Activated CD4-positive, alpha-beta T cell treated with anti-CD3 and anti-CD28 coated beads, Interleukin-2, amount 10 ng/mL, durations not matched to agents 24 days and 14 days (primary cell): ENCODE measurements at regions not wholly inside any gene's neighbourhood (a gene's known extent, or its start where the extent isn't known, plus 50 kb on each side); places are given as distances from the start of the nearest gene placed in this dataset.

Source experiments
- DNase-seq: peaks from one replicate; pipeline ENCODE4 v3.0.0; 2022
- H3K27ac Mint-ChIP-seq: one replicate; pipeline ENCODE4 v1.8.0; 2022; ENCODE audit warnings: mild to moderate bottlenecking, mixed read lengths
- H3K27me3 Mint-ChIP-seq: one replicate; pipeline ENCODE4 v1.8.0; 2022; ENCODE audit warnings: mixed read lengths
- H3K36me3 Mint-ChIP-seq: one replicate; pipeline ENCODE4 v1.8.0; 2022; ENCODE audit warnings: low read depth, mild to moderate bottlenecking, mixed read lengths
- H3K4me1 Mint-ChIP-seq: one replicate; pipeline ENCODE4 v1.8.0; 2021; ENCODE audit warnings: mixed read lengths
- H3K4me3 Mint-ChIP-seq: one replicate; pipeline ENCODE4 v1.8.0; 2022; ENCODE audit warnings: mild to moderate bottlenecking, moderate library complexity, mixed read lengths
- H3K9me3 Mint-ChIP-seq: one replicate; pipeline ENCODE4 v1.8.0; 2021; ENCODE audit warnings: mixed read lengths
- intact Hi-C: fragments of 100-400 bp; cut with micrococcal nuclease; formaldehyde crosslinking; loops from one replicate; pipeline ENCODE4 v1.15.1; 2023

DNA sequence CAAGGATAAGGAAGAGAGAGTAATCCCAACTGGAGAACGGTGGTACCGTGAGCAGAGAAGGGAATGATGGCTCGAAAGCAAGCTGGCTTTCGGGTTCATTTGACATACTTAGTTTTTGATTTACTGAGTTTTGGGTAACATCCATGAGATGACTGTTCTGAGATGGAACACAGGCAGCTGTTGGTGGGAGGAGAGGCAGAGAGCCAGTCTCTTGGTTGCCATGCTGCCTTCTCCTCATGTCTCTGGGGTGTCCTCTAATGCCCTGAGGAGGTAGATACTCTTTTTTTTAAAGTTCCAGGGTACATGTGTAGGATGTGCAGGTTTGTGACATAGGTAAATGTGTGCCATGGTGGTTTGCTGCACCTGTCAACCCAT is 76.4 kb upstream of the NRP1 start:
- DNase-seq = no peak
- Mint-ChIP-seq H3K27me3 (peaks cover 34% of the 10 kb centered on the region), H3K9me3 (no peaks in the 10 kb centered on the region), H3K36me3 (no peaks in the 10 kb centered on the region), H3K27ac (no peak overlapping the region), H3K4me1 (no peaks in the 10 kb centered on the region), H3K4me3 (no peak overlapping the region)
- intact Hi-C loops = no loop called here

GRCh38 chr10:33410096-33410859 is 75.8 kb upstream of the NRP1 start:
- Mint-ChIP-seq H3K9me3 (no peaks in the 10 kb centered on the region), H3K27me3 (peaks cover 33% of the 10 kb centered on the region), H3K4me3 (no peak overlapping the region), H3K36me3 (no peaks in the 10 kb centered on the region), H3K4me1 (no peaks in the 10 kb centered on the region), H3K27ac (no peak overlapping the region)
- intact Hi-C loops = no loop called here
- DNase-seq = no peak

GRCh38 chr10:33406596-33406995 is 72.1 kb upstream of the NRP1 start:
- intact Hi-C loops = no loop called here
- no peak overlapping the region for H3K4me3 Mint-ChIP-seq

GRCh38 chr10:33402220-33403073 is 68.0 kb upstream of the NRP1 start:
- DNase-seq = no peak
- no peak overlapping the region for H3K27ac Mint-ChIP-seq
- intact Hi-C loops = no loop called here
- no peak overlapping the region for H3K4me3 Mint-ChIP-seq
- no peaks in the 10 kb centered on the region for H3K4me1 Mint-ChIP-seq
- no peaks in the 10 kb centered on the region for H3K9me3 Mint-ChIP-seq
- H3K36me3 Mint-ChIP-seq = no peaks in the 10 kb centered on the region
- peaks cover 5% of the 10 kb centered on the region for H3K27me3 Mint-ChIP-seq

More at GRCh38 chr10:33406596-33406995, 72.1 kb upstream of the NRP1 start:
- H3K27me3 Mint-ChIP-seq = peaks cover 16% of the 10 kb centered on the region
- H3K4me1 Mint-ChIP-seq = no peaks in the 10 kb centered on the region
- no peaks in the 10 kb centered on the region for H3K36me3 Mint-ChIP-seq
- no peaks in the 10 kb centered on the region for H3K9me3 Mint-ChIP-seq
- H3K27ac Mint-ChIP-seq = no peak overlapping the region
- DNase-seq = no peak

DNA sequence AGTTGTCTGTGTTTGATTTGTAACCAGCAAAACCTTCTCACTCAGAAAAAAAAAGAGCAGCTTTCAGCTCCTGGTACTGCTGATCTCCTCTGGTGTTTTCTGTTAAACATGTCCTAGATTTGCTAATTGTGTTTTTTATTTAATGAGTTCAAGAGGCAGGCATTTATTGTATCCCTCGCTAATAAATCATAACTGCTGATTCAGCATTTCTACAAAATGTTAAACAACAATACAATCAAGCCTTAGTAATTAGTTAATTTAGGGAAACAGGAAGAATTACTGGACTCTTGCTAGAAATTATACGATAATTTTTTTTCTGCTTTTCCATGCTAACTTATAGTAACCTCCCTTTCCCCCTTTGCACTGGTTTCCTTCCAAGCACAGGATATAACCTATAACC is 66.8 kb upstream of the NRP1 start:
- intact Hi-C loops = no loop called here
- Mint-ChIP-seq H3K27ac (no peak overlapping the region), H3K4me3 (no peak overlapping the region), H3K4me1 (no peaks in the 10 kb centered on the region), H3K27me3 (no peaks in the 10 kb centered on the region), H3K9me3 (no peaks in the 10 kb centered on the region), H3K36me3 (no peaks in the 10 kb centered on the region)
- no peak for DNase-seq

- intact Hi-C loops = no loop called here
- Mint-ChIP-seq H3K9me3 (no peaks in the 10 kb centered on the region), H3K36me3 (no peaks in the 10 kb centered on the region), H3K27me3 (no peaks in the 10 kb centered on the region), H3K4me1 (no peaks in the 10 kb centered on the region), H3K4me3 (no peak overlapping the region), H3K27ac (no peak overlapping the region)
- no peak for DNase-seq
Measured at GRCh38 chr10:33398796-33399195, 64.3 kb upstream of the NRP1 start.

GRCh38 chr10:33396938-33397337 is 62.5 kb upstream of the NRP1 start:
- Mint-ChIP-seq H3K27me3 (no peaks in the 10 kb centered on the region), H3K4me1 (no peaks in the 10 kb centered on the region), H3K36me3 (no peaks in the 10 kb centered on the region), H3K9me3 (no peaks in the 10 kb centered on the region), H3K4me3 (no peak overlapping the region), H3K27ac (no peak overlapping the region)
- intact Hi-C loops = no loop called here
- no peak for DNase-seq

GRCh38 chr10:33396279-33396678 is 61.8 kb upstream of the NRP1 start:
- intact Hi-C loops = no loop called here
- H3K4me3 Mint-ChIP-seq = no peak overlapping the region
- peaks cover 2% of the 10 kb centered on the region for H3K27me3 Mint-ChIP-seq
- no peak for DNase-seq
- H3K4me1 Mint-ChIP-seq = no peaks in the 10 kb centered on the region
- no peak overlapping the region for H3K27ac Mint-ChIP-seq
- H3K9me3 Mint-ChIP-seq = no peaks in the 10 kb centered on the region
- no peaks in the 10 kb centered on the region for H3K36me3 Mint-ChIP-seq

GRCh38 chr10:33395201-33395600 is 60.7 kb upstream of the NRP1 start:
- intact Hi-C loops = no loop called here
- H3K4me3 Mint-ChIP-seq = no peak overlapping the region
- DNase-seq = no peak
- no peak overlapping the region for H3K27ac Mint-ChIP-seq
- H3K9me3 Mint-ChIP-seq = no peaks in the 10 kb centered on the region
- H3K4me1 Mint-ChIP-seq = no peaks in the 10 kb centered on the region
- no peaks in the 10 kb centered on the region for H3K36me3 Mint-ChIP-seq
- peaks cover 8% of the 10 kb centered on the region for H3K27me3 Mint-ChIP-seq

DNA sequence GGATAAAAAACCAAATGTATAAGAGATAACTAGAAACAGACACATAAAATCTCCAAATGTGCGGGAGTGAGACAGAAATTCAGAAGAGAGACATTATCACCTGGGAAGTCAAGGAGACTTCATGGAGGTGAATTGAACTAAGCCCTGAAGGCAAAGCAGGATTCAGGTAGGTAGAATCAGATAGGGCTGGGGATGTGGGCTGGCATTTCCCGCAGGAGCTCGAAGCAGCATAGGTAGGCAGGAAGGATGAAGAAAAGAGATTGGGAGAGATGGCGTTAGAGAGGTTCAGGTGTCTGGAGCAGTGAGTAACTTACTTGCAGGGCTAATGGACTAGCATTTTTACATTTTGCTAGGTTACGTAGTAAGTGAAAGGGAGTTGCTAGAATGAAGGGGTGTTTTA is 58.2 kb upstream of the NRP1 start:
- peaks cover 12% of the 10 kb centered on the region for H3K27me3 Mint-ChIP-seq
- H3K9me3 Mint-ChIP-seq = no peaks in the 10 kb centered on the region
- no peak overlapping the region for H3K4me3 Mint-ChIP-seq
- no peaks in the 10 kb centered on the region for H3K4me1 Mint-ChIP-seq
- no peak overlapping the region for H3K27ac Mint-ChIP-seq
- DNase-seq = no peak
- no peaks in the 10 kb centered on the region for H3K36me3 Mint-ChIP-seq
- intact Hi-C loops = no loop called here

DNA sequence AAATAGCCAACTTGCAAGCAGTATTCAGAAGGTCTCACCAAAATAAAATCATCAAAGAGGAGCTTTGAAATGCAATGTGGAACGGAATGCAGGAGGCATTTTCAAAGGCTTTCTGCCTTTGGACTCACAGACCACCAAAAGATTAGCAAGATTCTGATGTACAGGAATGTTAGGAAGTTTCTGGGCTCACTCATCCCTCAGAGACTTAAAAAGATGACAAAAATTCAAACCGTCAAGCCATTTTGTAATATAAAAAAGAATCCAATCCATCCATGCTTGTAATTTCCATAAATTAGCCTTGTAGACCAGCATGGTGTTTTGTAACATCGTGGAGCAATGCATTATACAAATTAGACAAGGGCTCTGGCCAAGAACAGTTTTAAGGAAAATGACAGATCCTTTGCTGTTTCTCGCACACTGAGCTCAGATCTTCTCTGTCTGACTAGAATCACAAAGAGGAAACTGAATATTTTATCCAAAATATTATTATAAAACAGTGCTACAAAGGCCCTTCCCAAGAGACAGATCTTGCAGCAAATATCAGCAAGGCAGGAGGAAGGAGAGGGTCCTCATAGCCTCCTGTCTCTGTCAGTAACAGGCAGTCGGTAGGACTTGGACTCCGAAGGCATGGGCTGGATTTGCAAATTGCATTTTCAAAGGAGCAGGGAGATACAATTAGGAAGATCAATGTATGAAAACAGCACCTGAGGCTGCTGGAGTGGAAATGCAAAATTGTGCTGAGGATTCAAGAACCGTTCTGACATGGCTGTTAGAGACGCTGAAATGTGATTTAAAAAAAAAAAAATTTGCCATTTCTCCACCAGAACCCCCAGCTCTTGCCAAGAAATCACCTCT is 57.4 kb upstream of the NRP1 start:
- DNase-seq = no peak
- intact Hi-C loops = no loop called here
- peaks cover 12% of the 10 kb centered on the region for H3K27me3 Mint-ChIP-seq
- peaks cover 3% of the 10 kb centered on the region for H3K9me3 Mint-ChIP-seq
- H3K4me1 Mint-ChIP-seq = no peaks in the 10 kb centered on the region
- H3K27ac Mint-ChIP-seq = no peak overlapping the region
- H3K36me3 Mint-ChIP-seq = no peaks in the 10 kb centered on the region
- no peak overlapping the region for H3K4me3 Mint-ChIP-seq

DNA sequence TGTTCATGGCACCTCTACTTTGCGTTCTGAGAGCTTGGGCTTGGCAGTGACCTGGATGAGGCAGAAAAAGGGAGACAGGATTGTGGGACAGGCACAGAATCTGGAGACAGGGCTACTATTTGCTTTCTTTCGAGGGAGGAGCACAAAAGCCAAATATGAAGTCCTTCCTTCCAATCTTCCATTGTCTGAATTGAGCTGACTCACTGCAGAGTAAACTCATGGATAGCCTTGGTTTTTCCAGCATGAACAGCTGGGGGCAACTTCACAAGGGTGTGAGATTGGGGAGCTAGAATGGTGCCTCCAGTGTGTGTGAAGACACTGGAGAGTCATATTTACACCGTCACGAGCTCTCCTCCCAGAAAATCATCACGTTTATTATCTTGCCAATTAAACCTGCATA is 55.6 kb upstream of the NRP1 start:
- DNase-seq = no peak
- Mint-ChIP-seq H3K9me3 (peaks cover 3% of the 10 kb centered on the region), H3K4me1 (no peaks in the 10 kb centered on the region), H3K27me3 (peaks cover 12% of the 10 kb centered on the region), H3K36me3 (no peaks in the 10 kb centered on the region), H3K4me3 (no peak overlapping the region), H3K27ac (no peak overlapping the region)
- intact Hi-C loops = no loop called here

- Mint-ChIP-seq H3K4me3 (no peak overlapping the region), H3K9me3 (peaks cover 3% of the 10 kb centered on the region), H3K27ac (no peak overlapping the region), H3K4me1 (no peaks in the 10 kb centered on the region), H3K36me3 (no peaks in the 10 kb centered on the region), H3K27me3 (peaks cover 12% of the 10 kb centered on the region)
- no peak for DNase-seq
- intact Hi-C loops = no loop called here
Measured at GRCh38 chr10:33388785-33389184, 54.3 kb upstream of the NRP1 start.

GRCh38 chr10:33388382-33388781 is 53.9 kb upstream of the NRP1 start:
- intact Hi-C loops = no loop called here
- no peak for DNase-seq
- H3K9me3 Mint-ChIP-seq = peaks cover 3% of the 10 kb centered on the region
- H3K4me1 Mint-ChIP-seq = no peaks in the 10 kb centered on the region
- H3K36me3 Mint-ChIP-seq = no peaks in the 10 kb centered on the region
- no peak overlapping the region for H3K27ac Mint-ChIP-seq
- H3K27me3 Mint-ChIP-seq = peaks cover 14% of the 10 kb centered on the region
- H3K4me3 Mint-ChIP-seq = no peak overlapping the region
